NCI-H2081 (cell line): ENCODE measurements at regions not wholly inside any gene's neighbourhood (a gene's known extent, or its start where the extent isn't known, plus 50 kb on each side); places are given as distances from the start of the nearest gene placed in this dataset.

Experiments used
- DNase-seq, 2 experiments: peaks; one replicate each; lab custom pipeline; 2025; lab: John Stamatoyannopoulos, UW

DNA sequence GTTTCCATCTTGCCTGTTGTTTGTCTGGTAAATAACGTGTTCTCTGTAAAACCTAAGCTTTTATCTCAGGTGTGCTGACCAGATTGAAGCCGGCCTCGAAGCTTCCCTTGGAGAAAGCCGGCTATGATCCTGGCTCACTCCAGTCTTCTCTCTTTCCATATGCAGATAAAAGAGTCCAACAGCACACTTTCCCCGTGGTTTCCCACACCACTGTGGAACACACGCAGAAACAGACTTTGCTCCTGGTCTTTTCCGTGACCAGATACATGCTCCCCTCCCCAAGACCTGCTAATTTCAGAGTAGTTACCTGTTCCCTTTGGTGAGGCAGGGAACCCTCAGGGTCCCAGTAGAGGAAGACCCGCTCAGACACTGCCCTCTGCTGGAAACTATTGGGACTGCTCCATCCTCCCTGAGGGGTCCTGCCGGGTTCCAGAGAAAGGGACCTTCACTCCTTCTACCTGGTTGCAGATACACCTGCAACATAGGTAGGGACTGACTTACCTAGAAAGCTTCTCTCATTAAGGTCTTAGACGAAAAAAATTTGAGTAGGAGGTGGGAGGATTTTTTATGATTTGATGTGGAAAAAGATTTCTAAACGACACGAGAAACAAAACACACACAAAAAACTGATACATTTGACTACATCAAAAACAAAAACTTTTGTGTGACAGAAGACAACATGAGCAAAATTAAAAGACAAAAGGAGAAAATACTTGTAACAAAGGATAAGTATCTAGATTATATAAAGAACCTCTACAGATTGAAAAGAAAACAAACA lies 415.4 kb upstream of the CCDC196 start:
- DNase-seq: peak; percentile 52 to 53

DNA sequence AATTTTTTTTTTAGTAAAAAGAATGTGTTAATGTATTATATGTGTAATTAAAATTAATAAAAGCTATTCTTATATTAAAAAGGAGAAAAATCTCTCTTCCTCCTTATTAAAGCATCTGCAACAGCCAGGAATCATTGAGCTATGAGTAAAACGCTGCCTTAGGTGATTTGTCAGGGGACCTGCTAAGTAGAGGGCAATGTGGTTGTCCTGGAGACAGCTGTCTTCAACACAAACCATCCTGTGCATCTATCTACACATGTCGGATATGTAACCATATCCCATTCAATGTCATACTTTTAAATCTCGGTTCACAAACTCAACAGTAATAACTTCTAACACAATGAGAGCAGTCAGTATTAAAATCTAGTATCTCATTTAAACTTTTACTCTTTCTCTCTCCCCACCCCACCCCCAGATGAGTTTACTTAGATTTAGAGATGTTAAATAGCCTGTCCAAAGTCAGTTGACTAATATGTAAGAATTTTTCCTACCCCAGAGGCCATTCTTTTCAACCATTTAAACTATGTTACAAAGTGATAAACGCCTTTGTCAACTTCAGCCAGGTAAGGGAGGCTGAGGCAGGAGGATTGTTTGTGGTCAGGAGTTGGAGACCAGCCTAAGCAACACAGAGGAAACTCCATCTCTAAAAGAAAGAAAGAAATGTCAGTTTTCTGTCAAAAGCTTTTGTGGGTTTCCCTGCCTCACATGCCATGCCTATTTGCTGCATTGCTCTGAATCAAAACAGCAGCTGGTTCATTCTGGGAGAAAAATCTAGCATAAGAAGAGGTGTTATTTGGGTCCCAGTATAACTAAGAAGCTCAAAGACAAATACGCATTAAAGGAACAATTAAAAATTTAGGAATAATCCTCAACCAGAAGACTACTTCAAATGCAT lies 413.7 kb upstream of the CCDC196 start:
- no peak for DNase-seq

DNA sequence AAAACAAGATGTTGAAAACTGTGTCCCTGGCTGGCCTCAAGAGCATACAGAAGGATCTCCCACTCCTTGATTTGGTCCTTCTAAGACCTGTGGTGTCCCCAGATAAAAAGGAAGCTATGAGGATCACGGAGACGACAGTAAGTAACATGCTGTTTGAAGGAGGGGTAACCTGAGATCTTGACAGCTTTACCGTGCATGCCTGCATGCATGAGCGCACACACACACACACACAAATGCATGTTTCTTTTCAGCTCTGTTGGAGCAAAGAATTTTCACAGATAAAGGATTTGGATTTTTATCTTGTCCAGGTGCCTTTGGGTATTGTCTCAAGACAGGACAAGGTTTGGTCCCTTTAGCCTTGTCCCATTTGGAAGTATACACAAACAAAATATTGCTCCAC lies 411.6 kb upstream of the CCDC196 start:
- DNase-seq: no peak

DNA sequence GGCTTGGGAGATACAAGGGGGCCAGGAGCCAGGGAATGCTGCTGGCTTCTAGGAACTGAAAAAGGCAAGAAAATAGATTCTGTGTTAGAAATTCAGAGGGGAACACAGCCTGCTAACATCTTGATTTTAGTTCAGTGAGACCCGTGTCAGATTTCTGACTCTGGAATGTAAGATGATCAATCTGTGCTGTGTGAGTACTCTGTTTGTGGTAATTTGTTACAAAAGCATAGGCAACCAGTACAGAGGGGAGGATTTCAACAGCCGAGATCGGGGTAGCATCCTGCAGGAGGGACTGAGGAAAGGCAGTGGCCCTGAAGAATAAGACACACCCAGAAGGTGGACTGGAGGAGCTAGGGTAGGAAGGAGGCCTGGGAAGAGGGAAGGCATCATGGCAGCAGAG lies 410.0 kb upstream of the CCDC196 start:
- no peak for DNase-seq

DNA sequence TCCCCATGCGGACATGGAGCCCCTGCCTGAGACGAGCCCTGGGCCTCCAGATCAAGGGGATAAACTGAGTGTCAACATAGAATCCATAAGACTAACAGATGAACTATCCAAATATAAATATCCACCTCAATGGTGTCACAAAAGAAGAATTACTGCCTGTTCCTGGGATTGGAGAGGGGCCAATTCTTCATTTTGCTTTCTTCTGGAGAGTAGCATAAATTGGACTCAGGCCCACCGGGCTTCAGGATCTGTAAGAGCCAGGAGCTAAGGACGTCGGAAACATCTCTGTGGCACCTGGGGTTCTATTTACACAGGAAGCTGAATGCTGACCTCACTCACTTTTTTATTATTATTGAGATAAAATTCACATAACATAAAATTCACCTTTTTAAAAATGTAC lies 408.2 kb upstream of the CCDC196 start:
- DNase-seq: peak; percentile 15 to 69

DNA sequence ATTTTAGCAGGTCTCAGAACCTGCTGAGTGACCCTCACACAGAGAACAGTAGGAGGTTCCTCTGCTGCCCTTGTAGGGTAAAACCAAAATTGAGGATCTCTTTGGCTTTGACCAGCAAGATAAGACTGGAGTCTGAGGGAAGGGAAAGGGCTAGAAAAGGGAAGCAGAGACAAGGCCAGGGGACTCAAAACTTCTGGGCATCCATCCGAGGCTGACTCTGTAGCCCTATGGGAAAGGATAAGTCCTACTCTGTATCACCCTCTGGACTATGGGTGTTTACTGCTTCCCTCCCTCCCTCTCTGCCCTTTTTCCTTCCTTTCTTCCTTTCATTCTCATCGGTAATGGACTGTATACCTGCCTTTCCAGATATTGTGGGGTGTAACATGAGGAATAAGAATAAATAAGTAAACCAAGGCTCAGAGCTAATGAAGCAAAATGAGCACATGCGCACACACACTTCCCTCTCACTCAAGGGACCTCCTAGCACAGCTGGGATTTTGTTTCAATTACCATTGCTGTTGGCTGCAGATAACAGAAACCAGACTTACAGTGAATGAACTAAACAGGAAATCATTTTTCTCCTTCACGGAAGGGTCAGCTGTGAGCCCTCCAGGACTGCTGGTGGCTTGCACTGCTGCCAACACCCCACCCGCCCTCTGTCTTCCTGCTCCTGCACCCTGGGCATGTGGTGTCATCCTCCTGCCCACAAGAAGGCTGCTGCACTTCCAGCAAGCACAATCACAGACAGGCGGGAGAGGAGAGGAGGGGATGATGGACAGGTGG lies 404.4 kb upstream of the CCDC196 start:
- DNase-seq: no peak

DNA sequence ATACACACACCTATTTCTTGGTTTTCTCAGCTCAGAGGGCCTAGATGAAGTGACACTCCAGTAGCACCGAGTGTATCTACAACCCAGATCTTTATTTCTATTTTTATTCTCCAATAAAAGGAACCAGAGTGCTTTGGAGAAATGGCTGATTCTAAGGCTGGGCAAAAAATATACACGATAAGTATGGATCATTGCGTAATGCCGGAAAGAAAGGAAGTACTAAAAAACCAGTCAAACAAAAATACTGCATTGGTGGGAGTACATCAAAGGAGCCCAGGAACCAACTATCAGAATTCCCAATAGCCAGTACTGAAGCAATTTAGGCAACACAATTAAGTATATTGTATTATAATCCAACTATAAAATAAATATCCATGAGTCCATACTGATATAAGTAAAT lies 400.9 kb upstream of the CCDC196 start:
- no peak for DNase-seq

DNA sequence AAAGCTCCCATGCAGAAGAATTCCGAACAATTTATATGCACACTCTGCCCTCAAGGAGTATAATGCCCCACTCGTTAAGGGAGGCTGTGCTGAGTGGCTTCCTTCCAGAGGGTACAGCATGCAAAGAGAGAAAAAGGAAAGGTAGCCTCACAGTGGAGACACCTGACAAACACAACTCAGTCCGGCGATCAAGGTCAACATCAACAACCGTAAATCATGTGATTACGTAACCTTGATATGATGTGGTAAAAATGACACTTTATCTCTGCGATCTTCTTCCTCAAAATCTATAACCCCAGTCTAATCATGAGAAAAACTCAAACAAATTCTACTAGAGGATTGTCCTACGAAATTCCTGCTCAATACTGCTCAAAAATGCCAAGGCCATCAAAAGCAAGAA lies 400.5 kb upstream of the CCDC196 start:
- no peak for DNase-seq

DNA sequence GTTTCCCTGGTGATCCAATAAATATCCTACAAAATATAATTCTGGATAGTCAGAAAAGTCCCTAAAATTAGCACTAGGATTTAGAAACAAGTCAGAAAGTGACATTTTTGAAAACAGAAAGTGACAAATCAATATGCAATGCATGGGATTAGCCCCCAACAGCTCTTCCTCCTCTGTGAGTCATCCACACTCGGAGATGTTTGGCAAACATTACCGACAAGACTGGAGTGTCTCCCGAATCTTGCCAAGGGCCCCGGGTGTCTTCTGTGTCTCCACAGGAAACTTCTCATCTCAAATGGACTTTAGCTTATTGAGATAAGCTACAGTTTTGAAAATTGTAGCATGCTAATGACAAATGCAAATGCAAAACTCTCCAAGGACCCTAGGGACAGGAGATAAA lies 398.9 kb upstream of the CCDC196 start:
- DNase-seq: no peak

DNA sequence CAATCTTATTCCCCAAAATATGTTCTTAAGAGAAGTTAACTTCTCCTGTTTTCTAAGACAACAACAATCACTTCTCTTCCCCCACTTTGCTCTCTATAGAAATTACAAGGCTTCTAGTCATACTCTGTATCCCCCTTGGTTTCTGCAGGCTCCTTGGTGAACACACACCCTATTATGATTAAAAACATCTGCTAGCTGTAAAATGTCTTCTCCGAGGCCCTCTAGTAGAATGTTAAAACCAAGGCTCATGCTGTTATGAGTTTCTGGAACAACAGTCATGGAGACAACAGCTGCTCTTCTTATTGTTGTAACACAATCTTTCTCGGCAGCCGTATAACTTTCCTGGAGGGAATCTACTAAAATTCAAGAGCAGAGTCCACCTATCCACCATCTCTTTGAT lies 397.5 kb upstream of the CCDC196 start:
- no peak for DNase-seq

DNA sequence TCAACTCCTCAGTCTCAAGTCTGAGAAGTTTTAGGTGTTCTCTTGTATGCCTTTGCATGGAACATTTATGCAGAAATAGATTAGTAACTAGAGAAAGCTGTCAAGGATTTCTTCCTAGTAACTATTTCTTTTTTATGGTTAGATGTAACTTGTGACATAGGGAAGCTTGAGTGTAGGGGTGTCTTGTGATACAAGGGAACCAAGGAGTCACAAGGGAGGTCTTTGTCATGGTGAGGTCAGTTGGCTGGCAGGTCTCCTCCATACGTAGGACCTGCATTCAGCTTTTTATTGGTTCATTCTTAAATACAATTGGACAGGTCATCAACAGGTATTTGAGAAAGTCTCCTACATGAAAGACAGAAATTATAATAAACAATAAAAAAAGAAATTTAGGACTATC lies 394.0 kb upstream of the CCDC196 start:
- DNase-seq: no peak

DNA sequence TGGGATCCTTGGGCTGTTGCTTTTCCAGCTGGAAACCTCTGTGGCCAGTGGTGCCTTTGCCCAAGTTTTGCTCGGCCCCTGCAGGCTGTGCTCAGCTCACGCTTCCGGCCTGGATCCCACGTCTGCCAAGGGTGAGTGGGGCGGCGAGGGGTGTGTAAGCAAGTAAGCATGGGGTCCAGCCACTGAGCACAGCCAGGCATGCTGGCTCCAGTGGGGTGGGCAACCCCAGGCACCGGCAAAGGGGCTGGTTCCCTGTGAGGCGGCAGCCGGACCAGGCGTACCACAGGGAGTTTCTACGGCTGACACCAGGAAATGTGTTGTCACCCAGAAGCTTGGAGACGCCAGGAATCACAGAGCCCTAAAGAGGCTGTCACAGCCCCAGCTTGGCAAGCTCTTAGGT lies 393.4 kb upstream of the CCDC196 start:
- DNase-seq: no peak

DNA sequence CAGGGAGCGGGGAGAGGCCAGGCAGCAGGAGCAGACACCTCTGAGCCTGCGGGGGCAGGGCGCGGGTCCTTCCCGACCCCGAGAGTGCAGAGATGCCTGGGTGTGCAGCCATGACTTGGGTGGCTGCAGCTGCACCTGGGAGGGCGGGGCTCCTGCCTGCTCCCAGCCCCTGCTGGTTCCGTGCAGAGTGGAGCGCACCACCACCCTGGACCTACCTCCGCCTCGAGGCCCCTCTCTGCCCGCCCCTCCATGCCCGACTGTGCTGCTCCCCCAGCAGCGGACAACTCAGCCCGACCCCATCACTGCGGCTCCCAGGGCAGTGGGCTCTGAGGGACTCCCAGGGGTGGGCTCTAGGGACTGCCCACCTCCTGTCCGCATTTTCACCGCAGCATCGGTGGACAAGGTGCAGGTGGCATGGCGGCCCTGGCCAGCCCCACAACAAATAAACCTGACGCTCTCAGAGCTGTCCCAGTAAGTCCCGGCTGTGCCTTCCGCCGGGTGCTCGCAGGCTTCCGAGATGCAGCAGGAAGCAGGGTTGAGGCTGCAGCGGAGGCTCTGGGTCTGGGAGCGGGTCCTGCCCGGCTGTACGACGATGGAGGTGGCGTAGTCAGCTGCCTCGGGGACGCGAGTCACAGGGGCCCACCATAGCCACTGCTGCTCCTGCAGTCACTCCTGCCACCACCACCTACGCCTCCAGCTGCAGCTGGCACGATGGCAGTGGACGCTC lies 392.0 kb upstream of the CCDC196 start:
- no peak for DNase-seq

DNA sequence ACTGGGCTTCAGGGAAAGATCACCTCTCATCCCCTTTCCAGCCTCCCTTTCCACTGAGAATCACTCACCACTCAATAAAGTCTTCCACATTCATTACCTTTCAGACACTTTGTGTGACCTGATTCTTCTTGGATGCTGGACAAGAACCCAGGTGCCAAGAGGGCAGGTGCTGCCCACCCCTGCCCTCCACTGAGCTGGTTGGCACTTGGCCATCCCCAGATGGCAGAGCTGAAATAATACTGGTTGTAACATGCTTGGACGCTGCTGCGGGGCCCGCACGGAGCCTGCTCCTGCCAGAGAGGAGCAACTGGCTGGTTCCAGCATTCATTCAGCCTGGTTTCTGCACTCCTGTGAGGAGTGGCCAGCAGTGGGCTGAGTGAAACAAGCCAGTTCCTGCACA lies 386.7 kb upstream of the CCDC196 start:
- DNase-seq: no peak

DNA sequence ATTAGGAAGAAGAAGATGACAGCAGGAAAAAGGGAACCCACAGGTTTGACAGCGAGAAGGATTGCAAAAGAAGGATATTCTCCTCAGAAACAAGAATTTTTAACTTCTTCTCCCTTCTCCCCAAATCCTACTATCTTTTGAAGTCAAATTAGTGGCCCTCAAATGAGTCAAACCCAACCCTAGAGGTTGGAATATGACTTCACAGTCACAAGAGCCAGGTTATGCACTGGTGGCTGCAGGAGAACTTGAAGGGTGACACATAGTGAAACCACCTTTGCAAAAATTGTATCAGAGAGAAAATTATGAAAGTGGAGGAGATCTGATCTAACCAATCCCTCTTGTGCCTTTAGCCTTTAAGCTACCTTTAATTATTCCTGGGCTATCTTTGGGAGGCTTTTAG lies 386.2 kb upstream of the CCDC196 start:
- DNase-seq: no peak

DNA sequence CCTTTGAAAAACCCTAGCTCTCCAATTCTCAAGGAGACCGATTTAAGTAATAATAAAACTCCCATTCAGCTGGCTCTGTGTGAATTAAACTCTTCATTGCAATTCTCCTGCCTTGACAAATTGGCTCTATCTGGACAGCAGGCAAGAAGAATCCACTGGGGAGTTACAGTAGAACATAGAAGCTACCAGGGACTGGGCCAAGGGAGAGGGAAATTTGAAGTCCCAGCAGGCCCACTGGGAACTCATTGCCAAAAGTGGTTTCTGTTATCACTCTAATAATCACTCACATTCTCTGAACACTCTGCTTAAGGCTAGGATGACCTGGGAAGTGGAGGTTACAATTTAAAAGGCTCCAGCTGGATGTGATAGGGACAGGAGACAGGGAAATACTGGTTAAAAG lies 384.5 kb upstream of the CCDC196 start:
- DNase-seq: no peak

DNA sequence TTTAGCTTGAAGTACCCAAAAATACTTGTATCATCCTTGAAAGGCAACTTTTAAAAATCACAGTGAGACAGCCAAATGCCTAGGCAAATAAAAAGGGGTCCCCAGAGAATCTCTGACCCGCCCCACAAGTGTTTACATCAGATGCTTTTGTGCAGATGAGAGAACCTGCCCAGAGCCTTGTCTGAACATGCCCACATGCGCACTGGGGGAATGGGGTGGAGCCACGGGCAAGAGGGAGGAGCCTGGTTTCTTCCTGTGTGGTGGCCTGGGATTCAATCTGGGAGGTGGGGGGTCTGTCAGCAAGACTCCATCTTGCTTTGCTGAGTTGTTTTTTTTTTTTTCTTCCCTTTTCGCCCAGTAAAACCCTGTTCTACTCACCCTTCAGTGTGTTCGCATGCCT lies 381.7 kb upstream of the CCDC196 start:
- no peak for DNase-seq

DNA sequence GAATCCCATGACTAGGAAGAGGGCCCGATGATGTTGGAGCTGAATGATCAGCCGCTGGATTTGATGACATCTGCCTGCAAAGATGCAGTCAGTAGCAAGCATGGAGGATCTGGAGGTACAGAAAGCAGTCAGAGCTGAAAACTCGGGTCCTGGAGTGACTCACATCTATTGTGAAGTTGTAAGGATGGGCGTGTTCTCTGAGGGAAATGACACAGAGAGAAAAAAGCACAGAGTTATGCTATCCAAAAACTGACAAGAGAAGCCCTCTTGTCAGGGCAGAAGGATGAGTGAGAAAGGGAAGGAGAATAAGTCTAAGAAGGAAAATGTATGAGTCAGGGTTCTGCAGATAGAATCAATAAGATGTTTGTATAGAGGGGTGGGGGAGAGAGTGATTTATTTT lies 380.4 kb upstream of the CCDC196 start:
- no peak for DNase-seq

DNA sequence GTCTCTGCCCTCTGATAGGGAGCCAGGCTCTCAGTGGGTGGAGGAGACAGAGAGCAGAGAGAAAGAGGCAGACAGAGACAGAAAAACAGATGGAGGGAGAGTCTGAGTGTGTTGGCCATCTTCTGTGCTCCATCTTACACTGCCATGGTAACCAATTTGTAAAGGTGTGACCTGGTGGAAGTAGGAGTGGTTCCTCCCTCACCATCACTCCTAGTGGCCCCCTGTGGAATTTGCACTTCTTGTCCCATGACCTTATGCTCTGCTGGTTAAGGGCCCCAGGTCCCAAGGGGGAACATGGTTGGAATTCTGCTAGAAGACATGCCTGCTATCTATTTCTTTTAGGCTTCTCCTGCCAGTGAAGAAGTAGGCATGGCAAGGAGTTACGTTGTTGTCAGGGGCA lies 376.7 kb upstream of the CCDC196 start:
- no peak for DNase-seq

DNA sequence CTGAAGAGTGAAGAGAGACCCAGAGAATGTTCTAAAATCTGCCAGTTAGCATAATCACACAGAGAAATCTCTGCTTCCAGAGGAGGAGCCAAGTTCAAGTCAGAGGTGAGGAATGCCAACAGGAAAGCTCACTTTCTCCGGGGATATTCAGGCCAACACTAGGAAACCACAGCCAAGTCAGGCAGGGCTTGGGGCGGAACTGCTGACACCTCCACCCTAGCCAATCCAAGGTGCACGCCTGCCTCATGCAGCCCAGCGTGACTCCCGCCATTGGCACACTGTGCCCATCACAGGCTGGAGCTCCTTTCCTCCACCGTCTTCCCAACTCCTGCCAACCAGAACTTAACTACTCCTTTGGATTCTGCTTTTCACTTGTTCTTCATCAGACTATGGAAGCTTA lies 374.3 kb upstream of the CCDC196 start:
- no peak for DNase-seq

DNA sequence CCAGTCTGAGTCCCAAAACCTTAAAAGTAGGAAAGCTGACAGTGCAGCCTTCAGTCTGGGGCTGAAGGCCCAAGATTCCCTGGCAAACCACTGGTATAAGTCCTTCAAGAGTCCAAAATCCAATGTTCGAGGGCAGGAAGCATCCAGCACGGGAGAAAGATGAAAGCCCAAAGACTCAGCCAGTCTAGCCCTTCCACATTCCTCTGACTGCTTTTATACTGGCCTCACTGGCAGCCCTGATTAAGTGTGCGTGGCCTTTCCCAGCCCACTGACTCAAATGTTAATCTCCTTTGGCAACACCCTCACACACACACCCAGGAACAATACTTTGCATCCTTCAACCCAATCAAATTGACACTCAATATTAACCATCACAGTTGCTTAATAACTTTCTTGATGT lies 372.1 kb upstream of the CCDC196 start:
- no peak for DNase-seq
